ENCODE measurements at regions not wholly inside any gene's neighbourhood (a gene's known extent, or its start where the extent isn't known, plus 50 kb on each side); places are given as distances from the start of the nearest gene placed in this dataset.
"Not testable (repeated sequence)": the region's sequence is repeated elsewhere in the genome, so short reads cannot be mapped to it uniquely, and the experiment has no call there.

DNA sequence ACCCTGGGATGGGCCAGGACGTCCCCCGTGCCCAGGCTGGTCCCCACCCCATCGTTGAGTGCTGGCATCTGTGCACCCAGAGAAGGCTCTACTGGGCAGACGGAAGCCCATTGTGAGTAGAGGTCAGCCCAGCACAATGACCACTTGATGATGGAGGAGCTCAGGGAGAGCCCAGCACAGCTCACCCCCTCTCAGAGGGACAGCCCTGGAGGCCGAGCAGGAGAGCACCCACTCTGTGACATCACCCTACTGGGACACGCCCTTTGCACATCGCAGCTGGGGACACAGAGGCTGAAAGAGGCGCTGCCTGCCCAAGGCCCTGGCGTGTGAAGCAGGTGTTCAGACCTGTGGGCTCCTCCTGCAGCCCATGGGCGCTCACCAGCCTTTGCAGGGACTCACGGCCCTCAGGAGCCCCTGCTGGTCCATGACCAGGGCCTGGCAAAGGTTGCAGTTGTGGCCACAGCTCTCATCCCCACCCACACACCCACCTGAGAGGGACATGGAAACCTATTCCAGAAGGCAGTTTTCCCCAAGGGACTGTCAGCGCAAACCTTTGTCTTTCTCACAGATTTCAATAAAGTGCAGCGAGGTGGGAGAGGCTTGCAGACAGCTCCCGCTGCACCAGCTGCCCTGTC is 67.2 kb upstream of the PPP2R2D start:
- no peaks in the 10 kb centered on the region for H3K4me1 ChIP-seq
- H3K4me3 ChIP-seq = no peak overlapping the region
- peaks cover 0 to 4% of the 10 kb centered on the region in 2 donors for H3K36me3 ChIP-seq
- H3K27ac ChIP-seq = no peak overlapping the region
- no peaks in the 10 kb centered on the region for H3K9me3 ChIP-seq
- no peaks in the 10 kb centered on the region for H3K27me3 ChIP-seq
- intact Hi-C loops (cut with DNase I; ENCODE audit: low total_unique reads) = no loop called here
- no peak for DNase-seq
- TF ChIP-seq, protein P1, sequence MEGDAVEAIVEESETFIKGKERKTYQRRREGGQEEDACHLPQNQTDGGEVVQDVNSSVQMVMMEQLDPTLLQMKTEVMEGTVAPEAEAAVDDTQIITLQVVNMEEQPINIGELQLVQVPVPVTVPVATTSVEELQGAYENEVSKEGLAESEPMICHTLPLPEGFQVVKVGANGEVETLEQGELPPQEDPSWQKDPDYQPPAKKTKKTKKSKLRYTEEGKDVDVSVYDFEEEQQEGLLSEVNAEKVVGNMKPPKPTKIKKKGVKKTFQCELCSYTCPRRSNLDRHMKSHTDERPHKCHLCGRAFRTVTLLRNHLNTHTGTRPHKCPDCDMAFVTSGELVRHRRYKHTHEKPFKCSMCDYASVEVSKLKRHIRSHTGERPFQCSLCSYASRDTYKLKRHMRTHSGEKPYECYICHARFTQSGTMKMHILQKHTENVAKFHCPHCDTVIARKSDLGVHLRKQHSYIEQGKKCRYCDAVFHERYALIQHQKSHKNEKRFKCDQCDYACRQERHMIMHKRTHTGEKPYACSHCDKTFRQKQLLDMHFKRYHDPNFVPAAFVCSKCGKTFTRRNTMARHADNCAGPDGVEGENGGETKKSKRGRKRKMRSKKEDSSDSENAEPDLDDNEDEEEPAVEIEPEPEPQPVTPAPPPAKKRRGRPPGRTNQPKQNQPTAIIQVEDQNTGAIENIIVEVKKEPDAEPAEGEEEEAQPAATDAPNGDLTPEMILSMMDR (IDR thresholded peaks at IDR 0.05) = no peak
- no peak for TF ChIP-seq POLR2A (IDR thresholded peaks at IDR 0.05)

- H3K9me3 ChIP-seq = no peaks in the 10 kb centered on the region
- no peak for DNase-seq
- H3K27me3 ChIP-seq = no peaks in the 10 kb centered on the region
- no peaks in the 10 kb centered on the region for H3K4me1 ChIP-seq
- no peak for TF ChIP-seq POLR2A (IDR thresholded peaks at IDR 0.05)
- TF ChIP-seq, protein P1 (IDR thresholded peaks at IDR 0.05) = no peak
- intact Hi-C loops (cut with DNase I; ENCODE audit: low total_unique reads) = no loop called here
- H3K4me3 ChIP-seq = no peak overlapping the region
- H3K36me3 ChIP-seq = peaks cover 0 to 4% of the 10 kb centered on the region in 2 donors
- no peak overlapping the region for H3K27ac ChIP-seq
Measured at GRCh38 chr10:131834152-131834810, 66.5 kb upstream of the PPP2R2D start.

DNA sequence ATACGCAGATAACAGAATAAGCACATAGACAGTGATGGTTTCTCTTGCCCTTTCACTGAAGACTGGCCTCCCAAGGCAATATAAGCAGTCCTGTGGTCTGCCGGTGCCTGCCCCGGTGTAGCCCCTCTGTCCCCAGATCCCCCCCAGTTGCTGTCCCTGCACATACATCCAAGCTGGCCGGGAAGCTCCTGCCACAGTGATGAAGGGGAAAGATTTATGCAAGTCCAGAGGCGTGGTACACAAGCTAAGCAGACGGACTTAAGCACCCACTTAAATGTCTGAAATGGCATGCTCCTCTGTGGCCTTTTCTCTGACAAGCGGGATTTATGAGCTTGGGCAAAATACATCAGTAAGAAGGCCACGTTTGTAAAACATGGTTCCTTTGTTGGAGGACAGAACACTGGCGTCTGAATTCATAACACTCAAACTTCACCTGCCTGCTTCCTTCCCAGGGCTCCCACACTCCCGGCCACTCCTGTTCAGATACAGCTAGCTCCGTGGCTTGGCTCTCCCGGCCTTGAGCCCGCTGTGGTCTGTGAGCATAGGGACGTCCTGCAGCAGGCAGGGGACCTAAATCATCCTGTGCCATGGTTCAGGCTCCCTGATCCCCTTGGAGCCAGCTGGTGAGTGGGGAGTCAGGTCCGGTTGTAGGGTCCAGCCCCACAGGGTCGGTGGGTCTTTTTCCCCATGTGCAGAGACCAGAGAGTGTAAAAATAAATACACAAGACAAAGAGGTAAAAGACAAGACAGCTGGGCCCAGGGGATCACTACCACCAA is 61.7 kb upstream of the PPP2R2D start:
- Histone ChIP-seq H3K27me3 (no peaks in the 10 kb centered on the region), H3K9me3 (no peaks in the 10 kb centered on the region), H3K27ac (no peak overlapping the region), H3K4me3 (no peak overlapping the region), H3K36me3 (peaks cover 0 to 4% of the 10 kb centered on the region in 2 donors), H3K4me1 (no peaks in the 10 kb centered on the region)
- DNase-seq = peak in 1 of 2 donors; percentile 2
- TF ChIP-seq POLR2A (IDR thresholded peaks at IDR 0.05) = no peak
- TF ChIP-seq, protein P1 (IDR thresholded peaks at IDR 0.05) = no peak
- intact Hi-C loops (cut with DNase I; ENCODE audit: low total_unique reads) = no loop called here

GRCh38 chr10:131839880-131840787 is 60.7 kb upstream of the PPP2R2D start:
- H3K27me3 ChIP-seq; H3K9me3 ChIP-seq; intact Hi-C loops (cut with DNase I; ENCODE audit: low total_unique reads); H3K4me1 ChIP-seq; H3K27ac ChIP-seq; H3K4me3 ChIP-seq; H3K36me3 ChIP-seq: not testable (repeated sequence)
- DNase-seq = peak in 1 of 2 donors; percentile 3

DNA sequence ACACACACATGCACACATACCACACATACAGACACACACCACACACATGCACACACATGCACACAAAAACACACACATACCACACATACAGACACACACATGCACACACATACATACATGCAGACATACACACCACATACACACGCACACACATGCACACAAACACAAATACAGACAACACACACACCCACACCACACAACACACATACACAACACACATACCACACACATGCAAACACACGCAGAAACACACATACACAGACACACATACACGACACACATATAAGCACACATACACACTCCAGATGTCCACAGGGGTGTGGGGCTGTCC is 60.1 kb upstream of the PPP2R2D start:
- DNase-seq = no peak
- H3K4me1 ChIP-seq = no peaks in the 10 kb centered on the region
- intact Hi-C loops (cut with DNase I; ENCODE audit: low total_unique reads) = no loop called here
- no peaks in the 10 kb centered on the region for H3K27me3 ChIP-seq
- H3K36me3 ChIP-seq = peaks cover 0 to 4% of the 10 kb centered on the region in 2 donors
- H3K27ac ChIP-seq = no peak overlapping the region
- no peak overlapping the region for H3K4me3 ChIP-seq
- TF ChIP-seq POLR2A (IDR thresholded peaks at IDR 0.05) = no peak
- TF ChIP-seq, protein P1 (IDR thresholded peaks at IDR 0.05) = no peak
- H3K9me3 ChIP-seq = no peaks in the 10 kb centered on the region

All from uterus (tissue), 3 donors.